ENCODE measurements at regions not wholly inside any gene's neighbourhood (a gene's known extent, or its start where the extent isn't known, plus 50 kb on each side); places are given as distances from the start of the nearest gene placed in this dataset.

DNA sequence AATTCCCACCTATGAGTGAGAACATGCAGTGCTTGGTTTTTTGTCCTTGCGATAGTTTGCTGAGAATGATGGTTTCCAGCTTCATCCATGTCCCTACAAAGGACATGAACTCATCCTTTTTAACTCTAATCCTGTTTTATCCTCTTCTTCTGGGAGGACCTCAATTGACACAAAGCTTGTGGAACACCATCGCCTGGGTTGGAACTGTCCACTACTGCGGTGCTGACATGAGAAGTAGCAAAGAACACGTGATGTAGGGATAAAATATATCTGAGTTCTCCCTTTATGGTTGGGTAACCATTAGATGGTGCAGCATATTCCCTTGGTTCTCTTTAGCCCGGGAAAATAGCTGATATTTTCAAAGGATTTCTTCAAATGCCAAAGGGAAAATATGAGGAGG lies 105.3 kb upstream of the TOPAZ1 start:
- TF ChIP-seq, protein P1, sequence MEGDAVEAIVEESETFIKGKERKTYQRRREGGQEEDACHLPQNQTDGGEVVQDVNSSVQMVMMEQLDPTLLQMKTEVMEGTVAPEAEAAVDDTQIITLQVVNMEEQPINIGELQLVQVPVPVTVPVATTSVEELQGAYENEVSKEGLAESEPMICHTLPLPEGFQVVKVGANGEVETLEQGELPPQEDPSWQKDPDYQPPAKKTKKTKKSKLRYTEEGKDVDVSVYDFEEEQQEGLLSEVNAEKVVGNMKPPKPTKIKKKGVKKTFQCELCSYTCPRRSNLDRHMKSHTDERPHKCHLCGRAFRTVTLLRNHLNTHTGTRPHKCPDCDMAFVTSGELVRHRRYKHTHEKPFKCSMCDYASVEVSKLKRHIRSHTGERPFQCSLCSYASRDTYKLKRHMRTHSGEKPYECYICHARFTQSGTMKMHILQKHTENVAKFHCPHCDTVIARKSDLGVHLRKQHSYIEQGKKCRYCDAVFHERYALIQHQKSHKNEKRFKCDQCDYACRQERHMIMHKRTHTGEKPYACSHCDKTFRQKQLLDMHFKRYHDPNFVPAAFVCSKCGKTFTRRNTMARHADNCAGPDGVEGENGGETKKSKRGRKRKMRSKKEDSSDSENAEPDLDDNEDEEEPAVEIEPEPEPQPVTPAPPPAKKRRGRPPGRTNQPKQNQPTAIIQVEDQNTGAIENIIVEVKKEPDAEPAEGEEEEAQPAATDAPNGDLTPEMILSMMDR (IDR thresholded peaks at IDR 0.05; ENCODE audit: low read length): no peak
- no peak for TF ChIP-seq EZH2 (IDR thresholded peaks at IDR 0.05; ENCODE audit: borderline replicate concordance, low read length)
